HG03520 (cell line): ENCODE measurements at regions not wholly inside any gene's neighbourhood (a gene's known extent, or its start where the extent isn't known, plus 50 kb on each side); places are given as distances from the start of the nearest gene placed in this dataset.

Experiments used
- ATAC-seq: cut with Tn5 transposase; IDR thresholded peaks from one replicate; pipeline ENCODE4 v1.9.1; 2021; ENCODE audit warnings: mild to moderate bottlenecking, moderate library complexity; ENCODE audit not compliant: unreplicated experiment

- ATAC-seq: no peak
Measured at GRCh38 chr9:31388660-31389059, 995.8 kb upstream of the ACO1 start.

DNA sequence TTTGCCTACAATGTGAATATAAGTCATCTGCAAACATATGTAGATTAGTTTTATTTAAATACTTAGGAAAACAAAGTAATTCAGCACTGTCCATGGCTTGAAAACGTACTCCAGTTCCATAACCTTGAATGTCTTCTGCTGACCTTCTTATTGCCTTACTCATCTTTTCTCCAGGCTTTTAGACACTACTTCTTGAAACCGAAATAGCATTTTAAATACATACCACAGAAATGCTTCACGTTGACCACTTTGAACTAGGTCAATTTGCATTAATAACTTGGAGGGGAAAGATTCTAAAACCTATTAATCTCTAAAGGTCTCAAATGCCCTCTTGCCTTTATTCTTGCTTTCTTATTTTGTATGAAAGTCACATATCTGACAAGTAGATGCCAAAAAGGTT, 995.4 kb upstream of the ACO1 start:
- ATAC-seq: no peak

DNA sequence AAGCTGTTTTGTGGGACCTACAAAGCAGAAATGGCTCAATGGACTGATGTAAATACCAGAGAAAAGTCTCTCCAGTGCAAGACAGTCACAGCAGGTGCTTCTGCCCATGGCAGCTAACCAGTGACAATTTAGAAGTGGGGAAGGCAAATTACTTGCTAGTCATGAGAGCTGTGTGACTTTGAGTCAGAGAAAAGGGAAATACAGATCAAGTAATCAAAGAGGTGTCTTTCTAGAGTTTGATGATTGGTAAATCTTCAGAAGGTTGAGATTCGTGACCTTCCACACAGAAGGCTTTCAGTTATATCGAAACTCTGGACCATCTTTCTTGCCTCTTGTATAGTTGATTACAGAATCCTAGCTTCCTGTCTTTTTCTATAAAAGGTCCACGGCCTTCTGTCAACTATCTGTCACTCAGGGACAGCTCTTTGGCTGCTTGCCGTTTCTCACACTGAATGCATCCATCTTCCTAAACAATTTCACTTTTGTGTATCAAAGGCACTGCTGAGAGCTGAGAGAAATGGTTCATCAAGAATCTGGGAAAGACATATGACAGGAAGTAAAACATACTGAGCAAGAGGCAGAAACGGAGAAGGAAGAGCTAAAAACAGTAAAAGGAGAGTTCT, 993.9 kb upstream of the ACO1 start:
- ATAC-seq: peak; percentile 62

GRCh38 chr9:31393240-31393639, 991.2 kb upstream of the ACO1 start:
- ATAC-seq: no peak

- ATAC-seq: no peak
Measured at GRCh38 chr9:31394015-31394473, 990.4 kb upstream of the ACO1 start.

- ATAC-seq: no peak
Measured at GRCh38 chr9:31412081-31412480, 972.4 kb upstream of the ACO1 start.

DNA sequence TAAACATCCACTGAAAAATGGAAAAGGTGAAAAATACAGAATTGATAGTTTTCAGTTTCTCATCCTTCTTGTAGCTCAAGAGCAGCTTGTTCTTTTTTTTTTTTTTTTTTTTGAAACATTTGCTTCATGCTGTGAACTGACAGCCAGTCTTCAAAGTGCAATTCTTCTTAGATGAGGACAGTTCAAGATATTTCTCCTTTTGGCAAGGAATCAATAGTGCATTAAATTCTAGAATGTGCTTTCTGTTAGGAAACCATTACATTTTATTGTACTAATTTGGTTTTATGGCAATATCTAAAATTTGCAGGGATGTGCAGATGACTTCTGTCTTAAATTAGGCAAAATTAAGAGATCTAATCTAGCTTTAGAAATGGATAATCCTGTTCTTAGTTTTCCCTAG, 969.3 kb upstream of the ACO1 start:
- ATAC-seq: no peak

DNA sequence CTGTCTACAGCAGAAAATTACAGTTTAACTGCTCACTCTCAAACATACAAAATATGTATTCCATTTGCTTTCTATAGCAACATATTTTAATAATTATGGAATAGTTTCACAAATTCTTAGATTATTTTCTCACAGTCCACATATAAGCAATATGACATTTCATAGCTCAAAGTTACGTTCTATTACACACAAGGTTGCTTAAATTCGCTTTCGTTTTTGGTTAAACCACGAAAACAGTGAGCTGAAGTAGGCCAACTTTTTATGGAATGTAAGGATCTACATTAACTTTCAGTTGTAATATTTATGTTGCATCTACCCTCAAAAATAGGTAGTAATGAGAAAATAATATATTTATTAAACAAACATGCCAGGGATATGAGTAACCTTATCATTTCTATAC, 966.0 kb upstream of the ACO1 start:
- no peak for ATAC-seq

- peak; percentile 56 for ATAC-seq
Measured at GRCh38 chr9:31443630-31444457, 940.6 kb upstream of the ACO1 start.

DNA sequence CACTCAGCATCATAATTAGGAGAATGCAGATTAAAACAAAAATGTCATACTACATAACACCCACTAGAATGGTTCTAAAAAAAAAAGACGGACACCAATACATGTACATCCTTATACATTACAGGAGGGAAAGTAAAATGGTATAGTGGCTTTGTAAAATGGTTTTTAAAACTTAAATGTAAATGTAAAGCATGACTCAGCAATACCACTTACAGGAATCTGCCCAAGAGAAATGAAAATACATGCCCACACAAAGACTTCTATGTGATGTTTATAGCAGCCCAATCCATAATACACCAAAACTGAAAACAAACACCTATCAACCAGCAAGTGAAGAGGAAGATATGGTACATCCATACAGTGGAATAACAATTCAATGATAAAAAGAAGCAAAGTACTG, 939.1 kb upstream of the ACO1 start:
- no peak for ATAC-seq

- ATAC-seq: peak; percentile 66
Measured at GRCh38 chr9:31445960-31446359, 938.5 kb upstream of the ACO1 start.

GRCh38 chr9:31467075-31467474, 917.4 kb upstream of the ACO1 start:
- no peak for ATAC-seq

GRCh38 chr9:31470051-31470450, 914.4 kb upstream of the ACO1 start:
- ATAC-seq: no peak

- ATAC-seq: no peak
Measured at GRCh38 chr9:31471010-31471409, 913.4 kb upstream of the ACO1 start.

DNA sequence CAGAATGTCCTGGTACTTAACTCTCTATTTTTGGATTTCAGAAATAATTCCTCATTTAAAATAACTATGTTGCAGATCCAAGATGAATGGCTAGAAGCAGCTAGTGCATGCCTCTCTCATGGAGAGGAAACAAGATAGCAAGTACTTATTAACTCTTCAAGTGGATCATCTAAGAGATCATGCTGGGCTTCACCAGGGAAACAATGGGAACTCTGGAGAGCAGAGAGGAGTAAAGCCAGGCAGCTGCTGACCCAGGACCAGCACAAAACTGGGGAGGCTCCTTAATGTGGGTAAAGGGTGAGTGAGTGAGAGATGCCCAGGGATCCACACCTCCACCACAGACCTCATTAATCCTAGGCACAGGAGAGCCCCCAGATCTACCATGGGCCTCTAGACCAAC, 897.8 kb upstream of the ACO1 start:
- ATAC-seq: no peak

- ATAC-seq: no peak
Measured at GRCh38 chr9:31490551-31491106, 893.8 kb upstream of the ACO1 start.

GRCh38 chr9:31492229-31492628, 892.2 kb upstream of the ACO1 start:
- ATAC-seq: no peak

- ATAC-seq: no peak
Measured at GRCh38 chr9:31500422-31500821, 884.0 kb upstream of the ACO1 start.

- ATAC-seq: peak; percentile 79
Measured at GRCh38 chr9:31519011-31519410, 865.4 kb upstream of the ACO1 start.

DNA sequence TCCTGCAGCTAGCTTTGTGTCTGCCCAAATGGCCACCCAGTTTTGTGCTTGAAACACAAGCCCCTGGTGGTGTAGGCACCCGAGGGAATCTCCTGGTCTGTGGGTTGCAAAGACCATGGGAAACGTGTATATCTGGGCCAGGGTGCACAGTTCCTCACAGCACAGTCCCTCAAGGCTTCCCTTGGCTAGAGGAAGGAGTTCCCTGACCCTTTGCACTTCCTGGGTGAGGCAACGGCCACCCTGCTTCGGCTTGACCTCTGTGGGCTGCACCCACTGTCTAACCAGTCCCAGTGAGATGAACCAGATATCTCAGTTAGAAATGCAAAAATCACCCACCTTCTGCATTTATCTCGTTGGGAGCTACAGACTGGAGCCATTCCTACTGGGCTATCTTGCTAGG, 865.0 kb upstream of the ACO1 start:
- ATAC-seq: peak; percentile 11

DNA sequence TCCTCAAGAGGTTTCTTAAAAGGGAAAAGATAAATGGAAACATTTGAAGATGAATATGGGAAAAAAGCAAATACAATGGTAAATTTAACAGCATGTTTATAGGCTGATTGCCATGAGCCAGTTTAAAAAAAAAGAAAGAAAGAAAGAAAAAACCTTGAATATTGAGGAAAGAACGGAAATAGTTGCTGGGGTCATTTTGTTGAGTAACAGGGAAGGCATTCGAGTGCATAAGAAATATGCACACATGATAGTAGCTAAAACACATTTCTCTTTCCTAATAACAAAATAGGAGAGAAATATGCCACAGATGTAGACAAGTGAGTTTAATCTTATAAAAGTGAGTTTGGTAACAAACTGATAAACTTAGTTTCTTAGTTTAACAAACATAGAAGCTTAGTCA, 864.6 kb upstream of the ACO1 start:
- ATAC-seq: no peak
